ENCODE measurements at regions not wholly inside any gene's neighbourhood (a gene's known extent, or its start where the extent isn't known, plus 50 kb on each side); places are given as distances from the start of the nearest gene placed in this dataset.
"Not testable (repeated sequence)": the region's sequence is repeated elsewhere in the genome, so short reads cannot be mapped to it uniquely, and the experiment has no call there.

DNA sequence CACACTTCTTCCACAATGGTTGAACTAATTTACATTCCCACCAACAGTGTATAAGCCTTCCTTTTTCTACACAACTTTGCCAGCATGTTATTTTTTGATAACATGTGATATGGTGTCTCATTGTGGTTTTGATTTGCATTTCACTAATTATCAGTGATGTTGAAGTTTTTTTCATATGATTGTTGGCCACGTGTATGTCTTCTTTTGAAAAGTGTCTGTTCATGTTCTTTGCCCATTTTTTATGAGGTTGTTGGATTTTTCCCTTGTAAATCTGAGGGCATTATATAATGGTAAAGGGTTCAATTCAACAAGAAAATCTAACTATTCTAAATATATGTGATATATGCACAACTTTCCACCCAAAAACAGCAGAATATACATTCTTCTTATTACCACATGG, 153.4 kb upstream of the POGK start:
- H3K4me3 ChIP-seq (ENCODE audit: low read length in 2 of 2); ATAC-seq (ENCODE audit: low FRiP score); DNase-seq; H3K27ac ChIP-seq (ENCODE audit: low read depth in 1 of 2, low read length in 2 of 2); H3K9me3 ChIP-seq (ENCODE audit: control insufficient read depth, low read length); intact Hi-C loops (cut with DNase I); H3K36me3 ChIP-seq (ENCODE audit: control insufficient read depth in 1 of 2, insufficient read depth in 2 of 2, low read length in 1 of 2); H3K4me1 ChIP-seq (ENCODE audit: control insufficient read depth in 1 of 2, insufficient read depth in 2 of 2, low read length in 2 of 2); H3K27me3 ChIP-seq (ENCODE audit: control insufficient read depth in 1 of 2, insufficient read depth in 2 of 2, low read length in 1 of 2): not testable (repeated sequence)
- 63 to 68% methylated on average over 1 of the region's 1 CpG for WGBS, 2 donors

DNA sequence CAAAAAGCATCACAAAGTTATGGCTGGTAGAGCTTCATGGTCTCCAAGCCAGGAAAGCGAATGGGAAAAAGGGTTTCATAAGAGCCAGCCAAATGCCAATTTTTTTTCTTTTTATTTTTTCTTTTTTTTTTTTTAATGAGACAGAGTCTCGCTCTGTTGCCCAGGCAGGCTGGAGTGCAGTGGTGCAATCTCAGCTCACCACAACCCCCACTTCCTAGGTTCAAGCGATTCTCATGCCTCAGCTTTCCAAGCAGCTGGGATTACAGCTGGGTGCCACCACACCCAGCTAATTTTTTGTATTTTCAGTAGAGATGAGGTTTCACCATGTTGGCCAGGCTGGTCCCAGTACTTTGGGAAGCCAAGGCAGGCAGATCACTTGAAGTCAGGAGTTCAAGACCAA, 148.7 kb upstream of the POGK start:
- H3K27ac ChIP-seq (ENCODE audit: low read depth in 1 of 2, low read length in 2 of 2); DNase-seq; H3K27me3 ChIP-seq (ENCODE audit: control insufficient read depth in 1 of 2, insufficient read depth in 2 of 2, low read length in 1 of 2); H3K36me3 ChIP-seq (ENCODE audit: control insufficient read depth in 1 of 2, insufficient read depth in 2 of 2, low read length in 1 of 2); H3K9me3 ChIP-seq (ENCODE audit: control insufficient read depth, low read length); ATAC-seq (ENCODE audit: low FRiP score); H3K4me1 ChIP-seq (ENCODE audit: control insufficient read depth in 1 of 2, insufficient read depth in 2 of 2, low read length in 2 of 2); intact Hi-C loops (cut with DNase I); H3K4me3 ChIP-seq (ENCODE audit: low read length in 2 of 2): not testable (repeated sequence)
- 77 to 82% methylated on average over 3 of the region's 3 CpGs for WGBS, 2 donors

DNA sequence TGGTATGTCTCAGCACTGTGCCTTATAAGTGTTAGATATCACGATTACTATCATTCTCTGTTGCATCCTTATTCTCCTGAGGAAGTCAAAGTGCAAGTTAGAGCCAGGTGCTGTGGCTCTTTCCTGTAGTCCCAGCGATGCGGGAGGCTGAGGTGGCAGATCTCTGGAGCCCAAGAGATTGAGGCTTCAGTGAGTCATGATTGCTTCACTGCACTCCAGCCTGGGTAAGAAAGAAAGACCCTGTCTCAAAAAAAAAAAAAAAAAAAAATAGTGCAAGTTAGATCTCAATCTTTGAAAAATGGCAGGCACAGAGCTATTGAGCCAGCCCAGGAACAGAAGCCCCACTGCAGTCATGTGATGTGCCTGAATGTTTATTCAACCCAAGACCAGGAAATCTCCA, 147.8 kb upstream of the POGK start:
- H3K36me3 ChIP-seq (ENCODE audit: control insufficient read depth in 1 of 2, insufficient read depth in 2 of 2, low read length in 1 of 2): no peaks in the 10 kb centered on the region
- 74 to 85% methylated on average over 3 of the region's 3 CpGs for WGBS, 2 donors
- H3K27me3 ChIP-seq (ENCODE audit: control insufficient read depth in 1 of 2, insufficient read depth in 2 of 2, low read length in 1 of 2): no peaks in the 10 kb centered on the region
- no peaks in the 10 kb centered on the region for H3K4me1 ChIP-seq (ENCODE audit: control insufficient read depth in 1 of 2, insufficient read depth in 2 of 2, low read length in 2 of 2)
- DNase-seq: no peak
- intact Hi-C loops (cut with DNase I): no loop called here
- H3K27ac ChIP-seq (ENCODE audit: low read depth in 1 of 2, low read length in 2 of 2): no peak overlapping the region
- H3K9me3 ChIP-seq (ENCODE audit: control insufficient read depth, low read length): no peaks in the 10 kb centered on the region
- no peak overlapping the region for H3K4me3 ChIP-seq (ENCODE audit: low read length in 2 of 2)
- no peak for ATAC-seq (ENCODE audit: low FRiP score)

DNA sequence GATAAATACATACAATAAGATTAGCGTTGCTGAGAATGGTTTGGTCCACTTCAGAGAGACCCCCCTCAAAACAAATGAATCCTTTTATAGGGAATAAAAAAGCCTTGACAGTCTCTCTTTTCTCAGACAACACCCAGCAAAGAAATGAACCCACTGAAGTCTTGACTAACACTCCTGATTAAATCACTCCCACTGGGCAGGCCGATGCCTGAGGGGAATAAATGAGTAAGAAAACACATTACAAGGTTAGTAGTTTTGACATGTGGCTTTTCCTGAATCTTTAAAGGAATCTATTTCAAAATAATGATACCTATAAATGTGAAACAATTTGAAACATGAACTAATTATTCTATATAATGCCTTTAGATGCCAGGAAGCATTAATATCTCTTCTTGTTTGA, 146.9 kb upstream of the POGK start:
- Histone ChIP-seq H3K27me3 (ENCODE audit: control insufficient read depth in 1 of 2, insufficient read depth in 2 of 2, low read length in 1 of 2) (no peaks in the 10 kb centered on the region), H3K4me1 (ENCODE audit: control insufficient read depth in 1 of 2, insufficient read depth in 2 of 2, low read length in 2 of 2) (no peaks in the 10 kb centered on the region), H3K4me3 (ENCODE audit: low read length in 2 of 2) (no peak overlapping the region), H3K27ac (ENCODE audit: low read depth in 1 of 2, low read length in 2 of 2) (no peak overlapping the region), H3K9me3 (ENCODE audit: control insufficient read depth, low read length) (no peaks in the 10 kb centered on the region), H3K36me3 (ENCODE audit: control insufficient read depth in 1 of 2, insufficient read depth in 2 of 2, low read length in 1 of 2) (no peaks in the 10 kb centered on the region)
- intact Hi-C loops (cut with DNase I): no loop called here
- no peak for ATAC-seq (ENCODE audit: low FRiP score)
- WGBS, 2 donors: 58 to 82% methylated on average over 2 of the region's 2 CpGs
- DNase-seq: no peak

DNA sequence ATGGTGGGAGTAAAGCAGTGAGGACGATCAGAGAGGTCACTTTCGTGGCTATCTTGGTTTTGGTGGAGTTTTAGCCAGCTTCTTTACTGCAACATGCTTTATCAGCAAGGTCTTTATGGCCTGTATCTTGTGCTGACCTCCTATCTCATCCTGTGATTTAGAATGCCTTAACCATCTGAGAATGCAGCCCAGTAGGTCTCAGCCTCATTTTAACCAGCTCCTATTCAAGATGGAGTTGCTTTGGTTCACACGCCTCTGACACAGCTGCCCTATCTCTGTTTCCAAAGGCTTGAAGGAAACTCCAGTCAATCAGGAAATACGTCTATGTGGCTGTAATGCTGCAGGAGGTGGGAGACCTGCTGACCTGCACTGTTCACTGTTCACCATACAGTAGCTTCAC, 146.1 kb upstream of the POGK start:
- H3K27me3 ChIP-seq (ENCODE audit: control insufficient read depth in 1 of 2, insufficient read depth in 2 of 2, low read length in 1 of 2): no peaks in the 10 kb centered on the region
- H3K4me1 ChIP-seq (ENCODE audit: control insufficient read depth in 1 of 2, insufficient read depth in 2 of 2, low read length in 2 of 2): no peaks in the 10 kb centered on the region
- intact Hi-C loops (cut with DNase I): no loop called here
- no peaks in the 10 kb centered on the region for H3K9me3 ChIP-seq (ENCODE audit: control insufficient read depth, low read length)
- H3K4me3 ChIP-seq (ENCODE audit: low read length in 2 of 2): no peak overlapping the region
- ATAC-seq (ENCODE audit: low FRiP score) (no peak), DNase-seq (no peak)
- no peak overlapping the region for H3K27ac ChIP-seq (ENCODE audit: low read depth in 1 of 2, low read length in 2 of 2)
- H3K36me3 ChIP-seq (ENCODE audit: control insufficient read depth in 1 of 2, insufficient read depth in 2 of 2, low read length in 1 of 2): no peaks in the 10 kb centered on the region
- WGBS, 2 donors: 72 to 74% methylated on average over 4 of the region's 4 CpGs

DNA sequence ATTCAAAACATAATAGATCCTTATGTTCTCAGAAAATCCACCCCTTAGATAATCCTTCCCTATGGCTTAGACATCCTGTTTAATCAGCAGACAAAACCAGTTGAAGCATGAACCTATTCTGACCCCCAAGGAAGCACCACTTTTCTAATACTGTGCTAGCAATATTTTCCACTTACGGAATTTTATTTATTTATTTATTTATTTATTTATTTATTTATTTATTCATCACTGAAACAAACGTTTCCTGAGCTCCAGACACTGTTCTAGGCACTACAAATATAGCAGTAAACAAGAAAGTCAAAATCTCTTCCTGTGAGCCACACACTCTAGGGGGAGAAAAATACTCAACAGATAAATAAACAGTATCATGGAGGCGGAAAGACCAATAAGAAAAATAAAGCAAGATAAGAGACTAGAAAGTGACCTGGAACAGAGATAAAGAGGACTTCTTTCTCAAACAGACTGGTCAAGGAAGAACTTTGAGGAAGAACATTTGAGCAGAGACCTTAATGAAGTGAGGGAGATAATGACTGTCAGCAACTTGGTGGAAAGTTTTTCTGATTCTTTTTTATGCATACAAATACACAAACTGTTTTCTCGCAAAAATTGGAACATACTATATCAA, 145.5 kb upstream of the POGK start:
- Histone ChIP-seq H3K4me1 (ENCODE audit: control insufficient read depth in 1 of 2, insufficient read depth in 2 of 2, low read length in 2 of 2) (no peaks in the 10 kb centered on the region), H3K4me3 (ENCODE audit: low read length in 2 of 2) (no peak overlapping the region), H3K9me3 (ENCODE audit: control insufficient read depth, low read length) (no peaks in the 10 kb centered on the region), H3K27me3 (ENCODE audit: control insufficient read depth in 1 of 2, insufficient read depth in 2 of 2, low read length in 1 of 2) (no peaks in the 10 kb centered on the region), H3K27ac (ENCODE audit: low read depth in 1 of 2, low read length in 2 of 2) (no peak overlapping the region), H3K36me3 (ENCODE audit: control insufficient read depth in 1 of 2, insufficient read depth in 2 of 2, low read length in 1 of 2) (no peaks in the 10 kb centered on the region)
- intact Hi-C loops (cut with DNase I): no loop called here
- no peak for ATAC-seq (ENCODE audit: low FRiP score)
- 60 to 64% methylated on average over 4 of the region's 4 CpGs for WGBS, 2 donors
- no peak for DNase-seq

DNA sequence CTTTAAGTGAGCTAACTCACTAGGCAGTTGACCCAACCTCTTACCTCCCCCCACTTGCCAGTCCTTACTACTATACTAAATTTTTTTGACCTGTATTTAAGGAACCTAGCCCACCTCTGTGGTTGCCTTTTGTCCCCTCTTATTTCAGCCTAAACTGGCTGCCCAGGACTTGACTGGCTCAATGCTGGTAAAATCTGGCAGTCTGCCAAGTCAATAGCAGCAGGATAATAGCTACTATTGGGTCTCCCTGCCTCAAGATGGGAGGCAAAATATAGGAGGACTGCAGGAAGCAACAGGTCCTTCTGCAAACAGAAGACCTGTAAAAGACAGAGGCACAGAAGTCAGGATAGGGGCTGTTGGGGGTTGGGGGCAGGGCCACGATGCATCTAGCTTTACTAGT, 144.2 kb upstream of the POGK start:
- H3K36me3 ChIP-seq (ENCODE audit: control insufficient read depth in 1 of 2, insufficient read depth in 2 of 2, low read length in 1 of 2): no peaks in the 10 kb centered on the region
- H3K27ac ChIP-seq (ENCODE audit: low read depth in 1 of 2, low read length in 2 of 2): no peak overlapping the region
- DNase-seq (no peak), ATAC-seq (ENCODE audit: low FRiP score) (no peak)
- H3K27me3 ChIP-seq (ENCODE audit: control insufficient read depth in 1 of 2, insufficient read depth in 2 of 2, low read length in 1 of 2): no peaks in the 10 kb centered on the region
- no peaks in the 10 kb centered on the region for H3K4me1 ChIP-seq (ENCODE audit: control insufficient read depth in 1 of 2, insufficient read depth in 2 of 2, low read length in 2 of 2)
- intact Hi-C loops (cut with DNase I): no loop called here
- no peak overlapping the region for H3K4me3 ChIP-seq (ENCODE audit: low read length in 2 of 2)
- no peaks in the 10 kb centered on the region for H3K9me3 ChIP-seq (ENCODE audit: control insufficient read depth, low read length)
- 62 to 77% methylated on average over 1 of the region's 1 CpG for WGBS, 2 donors

DNA sequence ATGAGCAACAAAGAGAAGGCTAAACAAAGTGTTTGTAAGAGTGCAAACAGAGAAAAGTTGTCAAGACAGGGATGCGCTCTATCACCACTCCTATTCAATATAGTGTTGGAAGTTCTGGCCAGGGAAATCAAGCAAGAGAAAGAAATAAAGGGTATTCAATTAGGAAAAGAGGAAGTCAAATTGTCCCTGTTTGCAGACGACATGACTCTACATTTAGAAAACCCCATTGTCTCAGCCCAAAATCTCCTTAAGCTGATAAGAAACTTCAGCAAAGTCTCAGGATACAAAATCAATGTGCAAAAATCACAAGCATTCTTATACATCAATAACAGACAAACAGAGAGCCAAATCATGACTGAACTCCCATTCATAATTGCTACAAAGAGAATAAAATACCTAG, 143.4 kb upstream of the POGK start:
- DNase-seq; intact Hi-C loops (cut with DNase I); H3K4me3 ChIP-seq (ENCODE audit: low read length in 2 of 2); H3K27ac ChIP-seq (ENCODE audit: low read depth in 1 of 2, low read length in 2 of 2); H3K9me3 ChIP-seq (ENCODE audit: control insufficient read depth, low read length); ATAC-seq (ENCODE audit: low FRiP score); H3K36me3 ChIP-seq (ENCODE audit: control insufficient read depth in 1 of 2, insufficient read depth in 2 of 2, low read length in 1 of 2); H3K27me3 ChIP-seq (ENCODE audit: control insufficient read depth in 1 of 2, insufficient read depth in 2 of 2, low read length in 1 of 2); H3K4me1 ChIP-seq (ENCODE audit: control insufficient read depth in 1 of 2, insufficient read depth in 2 of 2, low read length in 2 of 2): not testable (repeated sequence)
- WGBS, 2 donors: 83 to 89% methylated on average over 2 of the region's 2 CpGs

DNA sequence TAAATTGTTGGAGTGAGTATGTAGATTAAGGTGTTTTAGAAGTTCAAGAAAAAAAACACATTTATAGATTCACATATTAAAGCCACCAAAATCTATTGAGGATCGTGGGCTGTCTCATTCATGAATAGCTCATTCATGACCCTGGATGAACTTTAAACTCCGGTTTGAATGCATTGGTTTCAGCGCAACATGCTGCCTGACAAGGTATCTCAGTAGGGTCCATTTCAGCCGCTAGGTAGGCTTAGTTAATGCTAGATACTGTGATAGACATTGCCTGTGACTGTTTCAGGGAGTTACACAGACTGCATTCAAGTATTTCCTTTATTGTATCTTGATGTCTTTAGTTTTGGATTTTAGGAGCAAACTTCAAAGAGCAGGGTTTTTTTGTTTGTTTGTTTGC, 140.5 kb upstream of the POGK start:
- H3K36me3 ChIP-seq (ENCODE audit: control insufficient read depth in 1 of 2, insufficient read depth in 2 of 2, low read length in 1 of 2): no peaks in the 10 kb centered on the region
- no peaks in the 10 kb centered on the region for H3K27me3 ChIP-seq (ENCODE audit: control insufficient read depth in 1 of 2, insufficient read depth in 2 of 2, low read length in 1 of 2)
- ATAC-seq (ENCODE audit: low FRiP score) (no peak), DNase-seq (no peak)
- H3K9me3 ChIP-seq (ENCODE audit: control insufficient read depth, low read length): no peaks in the 10 kb centered on the region
- intact Hi-C loops (cut with DNase I): no loop called here
- no peak overlapping the region for H3K27ac ChIP-seq (ENCODE audit: low read depth in 1 of 2, low read length in 2 of 2)
- H3K4me3 ChIP-seq (ENCODE audit: low read length in 2 of 2): no peak overlapping the region
- WGBS, 2 donors: 74 to 78% methylated on average over 4 of the region's 4 CpGs
- H3K4me1 ChIP-seq (ENCODE audit: control insufficient read depth in 1 of 2, insufficient read depth in 2 of 2, low read length in 2 of 2): no peaks in the 10 kb centered on the region

Measured in aorta (tissue), 5 donors.